ENCODE measurements at regions not wholly inside any gene's neighbourhood (a gene's known extent, or its start where the extent isn't known, plus 50 kb on each side); places are given as distances from the start of the nearest gene placed in this dataset.

DNA sequence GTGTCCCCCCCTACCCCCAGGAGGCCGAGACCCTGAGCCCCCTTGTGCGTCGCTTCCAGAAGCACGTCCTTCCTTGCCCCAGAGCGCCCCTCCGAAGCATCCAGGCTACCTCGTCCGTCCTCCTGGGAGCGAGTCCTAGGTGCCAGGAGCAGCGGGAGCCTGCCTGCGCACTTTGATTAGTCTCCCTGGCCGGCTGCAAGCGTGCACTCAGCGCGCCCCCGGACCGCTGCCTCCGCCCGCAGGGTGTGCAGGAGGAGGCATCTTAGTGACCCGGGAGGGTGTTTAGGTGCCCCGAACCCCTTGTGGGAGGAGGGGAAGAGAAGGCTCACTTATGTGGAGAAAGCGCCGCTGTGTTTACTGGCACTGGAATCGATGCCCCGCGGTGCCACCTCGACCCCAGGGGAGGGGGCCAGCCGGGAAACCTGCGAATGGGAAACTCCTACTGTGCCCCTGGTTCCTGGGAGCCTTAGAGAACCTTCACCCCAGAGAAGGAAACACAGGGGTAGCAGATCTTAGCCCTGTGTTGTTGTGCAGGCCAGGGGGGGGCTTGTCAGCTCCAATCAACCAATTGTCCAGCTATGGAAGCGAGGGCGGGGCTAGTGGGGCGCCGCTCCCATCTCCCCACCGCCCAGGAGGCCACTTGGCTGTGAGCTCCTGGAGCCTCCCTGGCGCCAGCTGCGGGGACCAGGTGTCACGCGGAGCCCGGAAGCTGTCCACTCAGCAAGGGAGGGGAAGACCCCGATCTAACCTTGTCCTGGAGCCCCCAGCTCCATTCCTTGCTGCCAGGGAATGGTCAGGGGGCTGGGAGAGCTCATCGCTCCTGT, 922.8 kb upstream of the EEF2KMT start:
- DNase-seq = no peak

DNA sequence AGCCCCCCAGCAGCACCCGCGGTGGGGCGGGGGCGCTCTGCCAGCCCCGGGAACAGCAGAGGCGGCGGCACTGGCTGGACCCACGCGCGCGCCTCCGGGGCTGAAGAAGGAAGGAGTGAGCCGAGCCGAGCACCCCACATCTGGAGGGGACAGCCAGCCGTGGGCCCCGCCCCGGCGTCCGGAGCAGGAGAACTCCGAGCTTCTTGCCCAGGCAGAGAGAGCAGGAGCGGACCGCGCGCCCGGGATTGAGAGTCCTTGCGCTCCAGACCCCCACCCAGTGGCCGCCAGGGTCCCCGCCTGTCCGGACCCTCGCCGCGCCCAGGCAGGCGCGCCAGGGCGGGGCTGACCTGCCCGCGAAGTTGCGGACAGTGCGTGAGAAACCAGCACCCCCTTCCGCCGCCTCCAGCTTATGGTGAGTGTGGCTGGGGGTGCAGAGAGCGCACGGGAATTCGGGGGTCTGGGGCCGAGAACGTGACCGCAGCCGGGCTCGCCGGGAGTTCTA, 921.9 kb upstream of the EEF2KMT start:
- no peak for DNase-seq

DNA sequence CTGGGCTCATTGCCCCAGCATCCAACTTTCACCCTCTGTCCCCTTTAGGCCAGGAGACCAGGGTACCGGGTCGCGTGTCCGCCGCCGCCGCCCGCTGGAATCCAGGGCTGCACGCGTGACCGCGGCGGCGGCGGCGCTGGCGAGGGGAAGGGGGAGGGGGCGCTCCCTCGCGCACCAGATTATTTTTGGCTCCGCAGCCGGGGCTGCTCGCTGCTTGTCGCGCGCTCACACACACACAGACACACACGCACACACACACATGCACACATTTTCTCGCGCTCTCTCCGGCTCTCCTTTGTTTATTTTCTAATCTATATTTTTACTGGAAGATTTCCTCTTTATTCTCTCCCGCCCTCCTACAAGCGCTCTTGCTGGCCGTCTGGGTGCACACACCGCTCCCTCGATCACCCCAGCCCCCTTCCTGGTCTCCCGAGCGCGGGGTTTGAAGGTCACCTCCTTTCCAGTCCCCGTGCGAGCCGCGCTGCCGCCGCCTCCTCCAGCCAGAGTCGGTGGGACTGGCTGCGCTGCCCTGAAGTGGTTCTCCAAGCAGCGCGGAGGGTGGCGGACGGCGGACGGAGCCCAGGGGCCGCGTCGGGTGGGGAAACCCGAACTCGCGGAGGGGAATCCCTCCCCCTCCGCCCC, 921.4 kb upstream of the EEF2KMT start:
- no peak for DNase-seq

DNA sequence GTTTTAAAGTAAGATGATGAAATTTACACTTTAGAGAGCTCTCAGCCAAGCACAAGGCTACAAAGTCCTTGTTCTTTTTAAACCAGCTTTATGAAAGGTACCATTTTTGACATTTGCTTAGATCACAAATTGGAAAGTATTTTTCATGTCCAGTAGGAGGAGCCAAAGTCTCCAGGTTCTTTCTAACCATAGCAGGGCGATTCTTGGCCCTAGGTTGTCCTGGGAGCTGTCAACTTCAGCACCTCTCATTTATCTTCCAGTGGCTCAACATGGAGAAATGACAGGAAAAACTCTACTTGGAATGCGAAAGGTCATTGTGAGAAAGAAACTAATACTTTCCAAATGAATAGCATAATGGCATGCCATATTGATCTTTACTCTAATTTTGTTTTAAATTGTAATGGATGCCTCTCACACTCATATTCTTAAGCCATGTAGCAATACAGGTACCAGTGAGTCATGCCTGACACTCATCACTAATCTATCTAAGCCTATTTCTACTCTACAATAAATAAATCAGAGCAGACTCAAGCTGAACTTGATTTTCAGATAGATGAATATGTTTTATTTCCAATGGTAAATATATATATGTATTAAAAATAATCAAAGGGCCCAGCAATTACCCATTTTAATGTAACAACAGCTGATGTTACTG, 919.1 kb upstream of the EEF2KMT start:
- DNase-seq = peak; percentile 41

DNA sequence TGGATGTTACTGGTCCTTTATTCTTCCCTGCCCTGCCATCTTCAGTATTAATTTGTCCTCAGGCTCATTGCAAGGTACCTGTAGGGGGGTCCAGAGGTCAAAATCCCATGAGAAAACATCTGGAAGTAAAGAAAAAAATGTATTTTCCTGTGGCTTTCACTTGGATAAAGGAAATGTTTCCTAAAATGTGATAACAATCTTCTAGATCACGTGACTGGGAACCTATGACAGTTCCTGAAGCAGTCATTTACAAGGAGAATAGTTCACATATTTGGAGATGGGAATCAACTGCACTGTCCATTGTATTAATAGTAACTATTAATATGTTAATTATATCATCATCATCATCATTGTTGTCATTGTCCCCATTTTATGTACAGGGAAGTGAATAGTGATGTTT, 915.1 kb upstream of the EEF2KMT start:
- no peak for DNase-seq

DNA sequence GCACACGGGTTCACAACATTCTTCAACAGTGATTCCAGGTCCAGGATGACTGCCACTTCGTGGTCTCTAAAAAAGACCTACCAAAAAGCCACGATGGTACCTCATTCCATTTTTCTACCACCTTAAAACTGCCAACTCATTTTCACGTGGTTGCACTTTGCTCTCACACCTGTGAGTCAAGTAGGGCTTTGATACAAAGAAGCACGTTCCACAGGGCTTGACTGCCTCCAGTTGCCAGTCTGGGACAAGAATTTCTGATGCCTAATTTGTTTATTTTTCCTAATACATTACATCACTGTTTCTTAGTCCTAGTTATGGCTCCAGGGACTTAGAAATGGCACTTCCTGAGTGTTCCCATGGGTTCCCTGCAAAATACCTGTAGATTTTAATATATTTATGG, 911.6 kb upstream of the EEF2KMT start:
- DNase-seq = no peak

DNA sequence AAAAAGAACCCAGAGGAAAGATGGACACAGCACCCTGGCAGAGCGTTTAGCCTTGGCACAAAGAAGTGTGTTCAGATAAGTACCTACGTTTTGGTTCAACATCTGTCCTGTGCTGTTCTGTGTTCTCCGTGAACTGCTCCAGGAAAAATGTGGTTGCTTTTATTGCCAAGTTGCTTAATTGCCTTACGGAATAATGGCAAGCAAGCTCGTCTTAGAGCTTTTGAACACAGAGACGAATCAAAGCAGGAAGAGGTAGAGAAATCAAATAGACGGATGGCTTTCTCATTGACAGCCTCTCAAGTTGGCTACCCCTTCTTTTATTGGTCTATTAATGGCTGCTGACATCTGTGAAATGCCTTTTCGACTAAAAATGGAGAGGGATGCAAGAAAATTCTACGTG, 911.1 kb upstream of the EEF2KMT start:
- no peak for DNase-seq

DNA sequence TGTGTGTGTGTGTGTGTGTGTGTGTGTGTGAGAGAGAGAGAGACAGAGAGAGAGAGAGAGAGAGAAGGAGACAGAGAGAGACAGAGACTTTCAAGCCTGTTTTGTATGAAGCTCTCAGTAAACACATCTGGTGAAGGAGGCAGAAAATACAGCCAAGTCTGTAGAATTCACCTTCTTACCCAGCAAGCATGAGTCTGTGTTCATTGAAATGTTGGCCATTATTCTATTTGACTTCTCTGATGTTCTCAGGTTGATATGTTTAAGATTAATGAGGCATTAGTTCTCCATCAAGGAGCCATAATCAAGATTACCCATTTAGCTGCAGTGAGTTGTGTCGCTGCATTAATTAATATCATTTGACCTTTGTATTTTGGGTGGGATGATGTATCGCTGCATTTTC, 895.8 kb upstream of the EEF2KMT start:
- no peak for DNase-seq

DNA sequence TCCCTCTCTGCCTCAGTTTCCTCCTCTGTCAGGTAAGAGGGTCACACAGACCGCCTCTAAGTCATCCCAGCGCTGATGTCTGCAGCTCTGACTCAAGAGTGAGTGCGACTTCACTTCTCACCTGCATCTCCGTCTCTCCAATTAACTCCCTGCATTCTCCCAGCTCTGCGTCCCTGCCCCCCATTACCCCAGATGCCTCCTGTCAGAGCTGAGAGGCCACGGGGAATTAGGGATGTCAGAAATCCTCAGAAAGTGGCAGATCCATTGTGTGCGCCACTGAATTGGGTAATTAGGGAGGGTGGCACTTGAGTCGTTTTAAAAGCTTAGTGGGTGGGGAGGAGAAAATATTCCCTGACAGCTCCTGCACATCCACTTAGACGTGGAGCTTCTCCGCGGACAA, 885.4 kb upstream of the EEF2KMT start:
- DNase-seq = no peak

DNA sequence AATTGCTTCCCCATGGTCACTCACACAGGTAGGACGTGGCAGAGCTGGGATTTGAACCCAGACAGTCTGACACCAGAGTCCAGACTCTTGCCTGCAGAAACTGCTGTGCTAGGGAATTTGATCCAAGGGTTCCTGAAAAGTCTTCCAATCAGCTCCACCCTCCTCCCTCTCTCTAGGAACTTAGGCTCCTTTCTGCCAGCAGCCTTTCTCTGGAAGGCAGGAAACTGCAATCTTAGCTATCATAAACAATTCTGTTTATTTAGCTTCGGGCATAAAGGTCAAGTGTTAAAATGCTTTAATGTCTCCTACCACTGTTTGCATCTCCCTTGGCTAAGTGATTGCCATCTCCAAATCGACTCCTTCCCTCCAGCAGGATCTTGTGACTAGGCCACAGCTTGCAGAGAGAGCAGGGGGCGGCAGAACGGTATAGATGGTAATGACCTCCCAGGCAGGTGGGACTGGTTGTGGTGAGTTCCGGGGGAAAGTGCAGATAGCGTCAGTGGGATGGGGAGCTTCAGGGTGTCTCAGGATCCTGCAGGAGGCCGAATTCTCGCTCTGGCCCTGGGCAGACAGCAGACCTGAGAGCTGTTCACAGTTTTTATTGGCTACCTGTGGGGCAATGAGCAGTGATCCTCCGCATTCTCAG, 882.4 kb upstream of the EEF2KMT start:
- no peak for DNase-seq

DNA sequence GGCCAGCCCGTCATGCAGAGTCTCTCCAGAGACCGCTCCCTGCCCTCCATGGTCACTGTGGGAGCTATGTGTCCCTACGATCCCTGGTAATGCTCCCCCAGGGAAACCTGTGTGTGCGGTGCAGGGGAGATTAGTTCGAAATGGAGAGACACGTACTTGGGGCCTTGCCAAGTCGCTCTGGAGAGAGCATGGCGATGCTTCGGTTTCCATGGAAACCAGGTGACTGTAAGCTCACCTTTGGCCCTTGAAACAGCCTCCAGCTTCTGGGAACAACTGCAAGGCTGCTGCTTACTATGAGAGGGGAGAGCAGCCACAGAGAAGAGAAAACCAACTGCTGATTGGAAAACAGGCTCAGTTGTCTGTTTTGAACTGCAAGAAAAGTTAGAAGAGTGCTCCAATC, 879.7 kb upstream of the EEF2KMT start:
- no peak for DNase-seq

DNA sequence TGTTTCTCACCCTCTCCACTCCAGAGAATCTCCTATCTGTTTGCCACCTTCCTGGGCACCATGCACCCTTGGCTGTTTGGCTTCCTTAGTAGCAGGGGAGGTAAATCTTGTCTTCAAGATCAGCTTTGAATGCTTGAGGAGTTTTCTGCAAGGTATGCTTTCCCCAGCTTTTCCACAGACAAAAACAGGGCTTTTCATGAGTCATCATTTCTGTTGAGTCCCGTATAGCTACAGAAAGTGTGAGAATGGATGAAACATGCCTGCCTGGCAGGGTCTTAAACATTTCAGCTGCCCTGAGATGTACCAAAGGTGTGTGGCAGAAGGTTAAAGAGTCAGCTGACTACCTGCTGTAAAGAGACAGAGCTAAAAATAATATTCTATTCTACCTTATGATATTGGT, 875.2 kb upstream of the EEF2KMT start:
- DNase-seq = no peak

DNA sequence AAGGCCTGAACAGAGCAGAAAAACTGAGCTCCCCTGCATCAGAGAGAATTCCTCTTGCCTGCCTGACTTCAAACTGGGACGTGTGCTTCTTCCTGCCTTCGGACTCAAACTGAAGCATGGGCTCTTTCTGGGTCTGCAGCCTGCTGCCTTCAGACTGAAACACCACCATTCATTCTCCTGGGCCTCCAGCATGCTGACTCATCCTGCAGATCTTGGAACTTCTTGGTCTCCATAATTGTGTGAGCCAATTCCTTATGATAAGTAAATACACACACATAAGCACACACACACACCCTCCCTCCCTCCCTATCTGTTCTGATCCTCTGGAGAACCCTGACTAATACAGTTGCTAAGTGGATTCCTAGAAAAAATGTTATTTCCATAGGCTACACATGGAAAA, 874.3 kb upstream of the EEF2KMT start:
- DNase-seq = no peak

DNA sequence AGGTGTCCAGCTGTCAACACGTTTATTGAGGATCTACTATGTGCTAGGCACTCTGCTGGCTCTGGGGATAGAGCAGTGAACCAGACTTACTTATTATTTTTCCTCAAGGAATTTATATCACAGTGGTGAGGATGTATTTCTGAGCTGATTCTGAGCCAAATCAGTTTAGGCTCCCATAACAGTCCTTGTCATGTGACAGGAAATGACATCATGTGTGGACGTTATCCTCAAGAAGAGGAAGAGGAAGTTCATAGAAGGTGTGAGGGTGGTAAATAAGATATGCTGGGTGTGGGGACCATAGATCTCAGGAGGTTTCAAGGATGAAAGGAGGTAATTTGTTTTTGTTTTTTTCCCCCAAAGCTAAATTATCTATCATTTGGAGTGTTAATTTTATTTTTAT, 873.5 kb upstream of the EEF2KMT start:
- DNase-seq = no peak

DNA sequence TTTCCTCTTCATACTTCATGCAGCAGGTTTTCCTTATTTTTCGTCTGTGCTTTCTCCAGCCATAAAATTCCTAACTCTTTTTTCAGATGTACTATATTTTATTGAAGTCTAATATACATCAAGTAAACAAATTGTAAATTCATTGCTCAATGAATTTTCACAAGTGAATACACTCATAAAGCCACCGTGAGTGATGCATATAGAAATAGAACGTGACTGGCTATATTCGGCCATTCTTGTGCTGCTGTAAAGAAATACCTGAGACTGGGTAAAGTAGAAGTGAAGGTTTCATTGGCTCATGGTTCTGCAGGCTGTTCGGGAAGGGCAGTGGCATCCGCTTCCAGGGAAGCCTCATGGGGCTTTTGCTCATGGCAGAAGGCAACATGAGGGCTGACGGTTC, 868.4 kb upstream of the EEF2KMT start:
- DNase-seq = no peak

DNA sequence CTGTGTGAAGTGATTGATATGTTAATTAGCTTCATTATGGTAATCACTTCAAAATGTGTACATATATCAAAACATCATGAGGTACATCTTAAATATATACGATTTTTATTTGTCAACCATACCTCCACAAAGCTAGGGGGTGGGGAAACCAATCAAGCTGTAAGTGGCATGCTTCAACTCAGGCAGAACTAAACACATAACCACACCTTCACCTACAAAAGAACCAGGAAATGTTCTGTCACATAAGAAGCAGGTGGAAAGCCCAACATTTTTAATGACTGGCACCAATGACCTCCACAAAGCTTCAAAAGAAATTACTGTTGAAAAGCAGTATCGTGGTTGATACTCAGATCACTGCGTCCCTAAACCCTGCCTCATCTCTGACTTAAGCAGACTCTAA, 867.7 kb upstream of the EEF2KMT start:
- no peak for DNase-seq

DNA sequence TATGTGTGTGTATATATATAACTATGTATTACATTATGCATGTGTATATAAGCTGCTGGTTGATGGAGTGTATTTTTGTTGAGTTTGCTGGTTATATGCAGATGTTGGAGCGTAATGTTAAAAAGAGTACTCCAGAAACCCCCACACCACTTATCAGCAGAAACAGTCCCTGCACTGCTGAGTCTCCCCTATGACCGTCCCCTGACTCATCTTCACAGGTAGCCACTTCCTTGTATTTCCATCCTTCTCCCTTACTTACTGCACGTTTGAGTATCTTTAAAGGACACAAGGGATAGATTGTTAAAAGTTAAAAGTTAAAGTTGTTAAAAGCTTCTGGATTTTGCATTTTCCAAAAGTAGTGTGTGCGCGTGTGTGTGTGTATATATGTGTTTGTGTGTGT, 853.9 kb upstream of the EEF2KMT start:
- DNase-seq = no peak

DNA sequence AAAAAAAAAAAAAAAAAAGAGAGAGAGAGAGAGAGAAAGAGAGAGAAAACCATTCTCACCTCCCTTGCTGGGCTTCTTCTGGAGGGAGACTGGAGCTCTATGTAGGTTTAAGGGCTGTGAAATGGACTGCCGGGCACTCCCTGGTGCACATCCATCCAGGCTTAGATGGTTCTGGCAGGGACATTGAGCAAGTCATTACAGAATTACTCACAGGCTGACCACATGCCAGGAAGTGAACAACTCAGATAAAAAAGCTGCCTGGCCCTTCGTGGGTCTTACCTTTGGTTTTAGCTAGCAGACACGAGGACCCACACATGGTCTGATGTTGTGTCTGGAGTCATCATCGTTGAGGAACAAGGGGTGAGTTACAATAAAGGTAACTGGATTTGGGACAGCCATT, 847.4 kb upstream of the EEF2KMT start:
- no peak for DNase-seq

DNA sequence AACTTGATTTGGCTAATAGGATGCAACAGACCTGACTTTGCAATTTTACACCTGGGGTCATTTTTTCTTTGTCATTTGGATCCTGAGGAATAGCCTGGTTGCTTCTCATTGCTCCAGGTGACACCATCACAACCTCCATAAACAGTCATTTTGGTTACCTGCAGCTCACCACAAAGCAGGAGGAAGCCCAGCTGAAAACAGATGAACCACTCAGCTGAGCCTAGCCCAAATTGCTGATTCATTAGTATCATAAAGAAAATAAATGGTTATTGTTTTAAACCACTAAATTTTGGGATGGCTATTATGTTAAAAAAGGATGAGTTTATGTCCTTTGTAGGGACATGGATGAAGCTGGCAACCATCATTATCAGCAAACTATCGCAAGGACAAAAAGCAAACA, 841.0 kb upstream of the EEF2KMT start:
- DNase-seq = no peak

DNA sequence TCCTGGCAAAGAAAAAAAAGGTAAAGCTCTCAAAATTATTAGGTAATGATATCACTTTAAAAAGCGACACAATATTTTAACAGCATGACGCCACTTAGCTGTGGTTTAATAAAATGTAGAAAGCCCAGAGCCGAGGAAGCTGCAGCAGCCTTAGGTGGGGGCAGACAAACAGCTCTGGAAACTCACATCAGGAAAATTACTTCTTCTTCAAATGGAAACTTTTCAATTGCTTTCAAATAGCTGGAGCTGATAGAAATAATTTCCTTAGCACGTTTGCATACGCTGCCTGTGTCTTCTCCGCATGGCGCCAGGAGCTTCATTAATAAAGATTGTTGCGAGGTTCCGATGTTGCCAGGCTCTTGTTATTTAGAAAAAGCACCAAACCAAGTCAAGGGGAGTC, 835.3 kb upstream of the EEF2KMT start:
- no peak for DNase-seq

DNA sequence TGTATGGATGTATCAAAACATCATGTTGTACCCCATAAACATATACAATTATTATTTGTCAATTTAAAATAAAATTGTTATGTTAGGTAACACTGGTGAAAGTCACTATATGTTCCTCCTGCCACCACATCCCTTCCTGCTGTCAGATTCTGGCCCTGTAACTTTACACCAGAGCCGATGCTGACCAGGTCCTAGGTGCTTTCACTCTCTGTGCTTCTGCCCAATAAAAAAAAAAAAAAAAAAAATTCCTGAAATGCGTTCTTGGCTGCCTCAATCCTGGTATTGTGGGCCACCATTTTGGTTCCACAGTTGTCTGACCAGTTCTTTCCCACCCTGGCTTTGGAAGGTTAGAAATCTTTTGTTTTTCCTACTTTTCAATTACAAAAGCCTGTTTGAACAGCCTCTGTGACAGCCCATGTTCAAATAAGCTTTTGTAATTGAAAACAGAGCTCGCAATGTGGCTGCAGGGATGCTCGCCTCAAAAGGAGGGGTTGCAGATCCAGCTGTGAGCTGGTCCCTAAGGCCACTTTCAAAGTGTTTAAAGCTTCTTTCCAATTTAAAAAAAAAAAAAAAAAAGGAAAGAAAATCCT, 831.0 kb upstream of the EEF2KMT start:
- no peak for DNase-seq

DNA sequence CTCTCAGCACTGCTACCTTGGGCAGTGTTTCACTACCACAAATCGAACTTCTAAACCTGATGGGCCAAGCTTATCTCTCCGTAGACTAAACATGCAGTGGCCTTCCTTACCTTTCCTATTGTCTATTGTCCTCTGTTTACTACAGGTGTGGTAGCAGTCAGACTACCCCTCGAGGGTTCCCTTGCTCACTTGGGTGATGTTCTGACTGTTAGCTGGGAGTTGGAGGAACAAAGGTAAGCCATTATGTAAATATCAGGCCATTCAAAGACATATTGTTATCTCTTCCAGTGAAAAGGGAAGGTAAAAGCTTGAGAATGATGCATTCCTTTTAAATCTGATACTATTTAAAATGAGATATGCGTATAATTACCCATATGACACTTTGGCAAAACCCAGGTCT, 828.3 kb upstream of the EEF2KMT start:
- DNase-seq = no peak

DNA sequence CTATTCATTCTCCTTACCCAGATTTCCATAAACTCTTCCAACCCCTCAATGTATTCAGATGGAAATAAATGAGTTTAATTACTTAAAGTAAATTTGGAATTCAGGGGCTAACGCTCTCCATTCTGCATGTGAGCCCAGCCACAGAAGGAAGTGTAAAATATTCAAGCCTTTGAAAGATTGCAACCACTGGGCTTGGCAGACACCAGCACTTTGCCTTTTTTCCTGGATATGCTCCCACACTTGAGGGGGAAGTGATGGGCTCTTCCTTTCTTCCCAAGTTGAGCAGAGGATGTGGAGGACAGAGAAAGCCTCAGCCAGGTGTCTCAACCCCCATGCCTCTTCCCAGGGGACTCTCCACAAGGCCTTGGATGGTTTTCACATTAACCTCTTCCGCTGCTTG, 825.1 kb upstream of the EEF2KMT start:
- no peak for DNase-seq
